B cell (primary cell): ENCODE measurements at regions not wholly inside any gene's neighbourhood (a gene's known extent, or its start where the extent isn't known, plus 50 kb on each side); places are given as distances from the start of the nearest gene placed in this dataset.

Experiments
- EZH2 ChIP-seq: IDR thresholded peaks from 2 replicates; pipeline ENCODE4 v1.6.1; 2012; ENCODE audit warnings: borderline replicate concordance, low read depth, mild to moderate bottlenecking, moderate library complexity, low read length; ENCODE audit not compliant: insufficient read depth, poor library complexity, severe bottlenecking
- TF ChIP-seq, protein P1 (sequence below): fragments of 200-600 bp; IDR thresholded peaks from one replicate; pipeline ENCODE4 v1.8.0; 2022; ENCODE audit warnings: antibody characterized with exemption, mild to moderate bottlenecking

GRCh38 chr7:88437132-88437531 is 130.4 kb upstream of the STEAP4 start:
- TF ChIP-seq, protein P1, sequence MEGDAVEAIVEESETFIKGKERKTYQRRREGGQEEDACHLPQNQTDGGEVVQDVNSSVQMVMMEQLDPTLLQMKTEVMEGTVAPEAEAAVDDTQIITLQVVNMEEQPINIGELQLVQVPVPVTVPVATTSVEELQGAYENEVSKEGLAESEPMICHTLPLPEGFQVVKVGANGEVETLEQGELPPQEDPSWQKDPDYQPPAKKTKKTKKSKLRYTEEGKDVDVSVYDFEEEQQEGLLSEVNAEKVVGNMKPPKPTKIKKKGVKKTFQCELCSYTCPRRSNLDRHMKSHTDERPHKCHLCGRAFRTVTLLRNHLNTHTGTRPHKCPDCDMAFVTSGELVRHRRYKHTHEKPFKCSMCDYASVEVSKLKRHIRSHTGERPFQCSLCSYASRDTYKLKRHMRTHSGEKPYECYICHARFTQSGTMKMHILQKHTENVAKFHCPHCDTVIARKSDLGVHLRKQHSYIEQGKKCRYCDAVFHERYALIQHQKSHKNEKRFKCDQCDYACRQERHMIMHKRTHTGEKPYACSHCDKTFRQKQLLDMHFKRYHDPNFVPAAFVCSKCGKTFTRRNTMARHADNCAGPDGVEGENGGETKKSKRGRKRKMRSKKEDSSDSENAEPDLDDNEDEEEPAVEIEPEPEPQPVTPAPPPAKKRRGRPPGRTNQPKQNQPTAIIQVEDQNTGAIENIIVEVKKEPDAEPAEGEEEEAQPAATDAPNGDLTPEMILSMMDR: no peak
- TF ChIP-seq EZH2: no peak
